GM12892 (cell line): ENCODE measurements at regions not wholly inside any gene's neighbourhood (a gene's known extent, or its start where the extent isn't known, plus 50 kb on each side); places are given as distances from the start of the nearest gene placed in this dataset.

Source experiments
- POLR2A ChIP-seq: IDR thresholded peaks from 2 replicates; pipeline ENCODE4 v1.6.1; 2011; ENCODE audit warnings: low read depth, low read length, control low read depth
- POLR2AphosphoS5 ChIP-seq: IDR thresholded peaks from 2 replicates; pipeline ENCODE4 v1.6.1; 2011; ENCODE audit warnings: low read depth, low read length, control low read depth
- TAF1 ChIP-seq: IDR thresholded peaks from 2 replicates; pipeline ENCODE4 v1.6.1; 2011; ENCODE audit warnings: low read depth, mild to moderate bottlenecking, control low read depth, low read length, borderline replicate concordance

GRCh38 chr21:27024971-27025370 is 58.1 kb upstream of the ADAMTS5 start:
- TF ChIP-seq POLR2AphosphoS5 (no peak), POLR2A (no peak), TAF1 (no peak)
